Stimulated activated CD4-positive, alpha-beta T cell treated with anti-CD3 and anti-CD28 coated beads, Interleukin-12 subunit alpha, Interleukin-12 subunit beta, amount 100 ng/mL, for 48 hours (primary cell): ENCODE measurements at regions not wholly inside any gene's neighbourhood (a gene's known extent, or its start where the extent isn't known, plus 50 kb on each side); places are given as distances from the start of the nearest gene placed in this dataset.
"Not testable (repeated sequence)": the region's sequence is repeated elsewhere in the genome, so short reads cannot be mapped to it uniquely, and the experiment has no call there.

ENCODE experiments used
- DNase-seq, 3 donors: peaks; one replicate each; pipeline ENCODE4 v3.0.0-alpha.2; 2020; ENCODE audit warnings: low read depth in 2 of 3, low spot score in 1 of 3

DNA sequence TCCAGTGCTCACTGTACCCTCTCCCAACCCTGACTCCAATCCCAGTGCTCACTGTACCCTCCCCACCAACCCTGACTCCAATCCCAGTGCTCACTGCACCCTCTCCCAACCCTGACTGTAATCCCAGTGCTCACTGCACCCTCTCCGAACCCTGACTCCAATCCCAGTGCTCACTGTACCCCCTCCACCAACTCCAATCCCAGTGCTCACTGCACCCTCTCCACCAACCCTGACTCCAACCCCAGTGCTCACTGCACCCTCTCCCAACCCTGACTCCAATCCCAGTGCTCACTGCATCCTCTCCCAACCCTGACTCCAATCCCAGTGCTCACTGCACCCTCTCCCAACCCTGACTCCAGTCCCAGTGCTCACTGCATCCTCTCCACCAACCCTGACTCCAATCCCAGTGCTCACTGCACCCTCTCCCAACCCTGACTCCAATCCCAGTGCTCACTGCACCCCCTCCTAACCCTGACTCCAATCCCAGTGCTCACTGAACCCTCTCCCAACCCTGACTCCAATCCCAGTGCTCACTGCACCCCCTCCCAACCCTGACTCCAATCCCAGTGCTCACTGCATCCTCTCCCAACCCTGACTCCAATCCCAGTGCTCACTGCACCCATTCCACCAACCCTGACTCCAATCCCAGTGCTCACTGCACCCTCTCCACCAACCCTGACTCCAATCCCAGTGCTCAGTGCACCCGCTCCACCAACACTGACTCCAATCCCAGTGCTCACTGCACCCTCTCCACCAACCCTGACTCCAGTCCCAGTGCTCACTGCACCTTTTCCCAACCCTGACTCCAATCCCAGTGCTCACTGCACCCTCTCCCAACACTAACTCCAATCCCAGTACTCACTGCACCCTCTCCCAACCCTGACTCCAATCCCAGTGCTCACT is 136.3 kb upstream of the ZNF618 start:
- not testable (repeated sequence) for DNase-seq

DNA sequence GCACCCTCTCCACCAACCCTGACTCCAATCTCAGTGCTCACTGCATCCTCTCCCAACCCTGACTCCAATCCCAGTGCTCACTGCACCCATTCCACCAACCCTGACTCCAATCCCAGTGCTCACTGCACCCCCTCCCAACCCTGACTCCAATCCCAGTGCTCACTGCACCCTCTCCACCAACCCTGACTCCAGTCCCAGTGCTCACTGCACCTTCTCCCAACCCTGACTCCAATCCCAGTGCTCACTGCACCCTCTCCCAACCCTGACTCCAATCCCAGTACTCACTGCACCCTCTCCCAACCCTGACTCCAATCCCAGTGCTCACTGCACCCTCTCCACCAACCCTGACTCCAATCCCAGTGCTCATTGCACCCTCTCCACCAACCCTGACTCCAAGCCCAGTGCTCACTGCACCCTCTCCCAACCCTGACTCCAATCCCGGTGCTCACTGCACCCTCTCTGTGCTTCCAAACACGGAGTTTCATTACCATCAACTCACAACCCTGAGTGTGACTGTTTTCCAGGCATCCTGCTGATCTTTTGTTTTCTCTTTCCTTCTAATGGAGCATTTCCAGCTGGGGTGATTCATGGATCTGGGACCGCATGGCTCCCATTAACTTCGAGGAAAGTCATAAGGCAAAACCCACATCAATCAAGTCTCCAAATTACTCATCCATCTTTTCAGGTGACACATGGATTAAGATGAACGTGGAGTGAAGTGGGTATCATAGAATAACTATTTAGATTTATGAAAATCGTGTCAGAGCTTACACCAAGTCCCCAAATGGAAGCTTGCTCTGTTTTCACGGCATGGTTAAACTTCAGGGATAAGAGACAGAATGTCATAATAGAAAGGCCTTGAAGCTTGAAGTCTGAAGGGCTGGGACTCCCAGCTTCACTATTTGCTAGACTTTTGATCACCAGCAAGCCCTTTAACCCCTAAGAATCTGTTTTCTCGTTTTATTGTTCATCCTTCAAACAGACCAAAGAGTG is 135.3 kb upstream of the ZNF618 start:
- not testable (repeated sequence) for DNase-seq

DNA sequence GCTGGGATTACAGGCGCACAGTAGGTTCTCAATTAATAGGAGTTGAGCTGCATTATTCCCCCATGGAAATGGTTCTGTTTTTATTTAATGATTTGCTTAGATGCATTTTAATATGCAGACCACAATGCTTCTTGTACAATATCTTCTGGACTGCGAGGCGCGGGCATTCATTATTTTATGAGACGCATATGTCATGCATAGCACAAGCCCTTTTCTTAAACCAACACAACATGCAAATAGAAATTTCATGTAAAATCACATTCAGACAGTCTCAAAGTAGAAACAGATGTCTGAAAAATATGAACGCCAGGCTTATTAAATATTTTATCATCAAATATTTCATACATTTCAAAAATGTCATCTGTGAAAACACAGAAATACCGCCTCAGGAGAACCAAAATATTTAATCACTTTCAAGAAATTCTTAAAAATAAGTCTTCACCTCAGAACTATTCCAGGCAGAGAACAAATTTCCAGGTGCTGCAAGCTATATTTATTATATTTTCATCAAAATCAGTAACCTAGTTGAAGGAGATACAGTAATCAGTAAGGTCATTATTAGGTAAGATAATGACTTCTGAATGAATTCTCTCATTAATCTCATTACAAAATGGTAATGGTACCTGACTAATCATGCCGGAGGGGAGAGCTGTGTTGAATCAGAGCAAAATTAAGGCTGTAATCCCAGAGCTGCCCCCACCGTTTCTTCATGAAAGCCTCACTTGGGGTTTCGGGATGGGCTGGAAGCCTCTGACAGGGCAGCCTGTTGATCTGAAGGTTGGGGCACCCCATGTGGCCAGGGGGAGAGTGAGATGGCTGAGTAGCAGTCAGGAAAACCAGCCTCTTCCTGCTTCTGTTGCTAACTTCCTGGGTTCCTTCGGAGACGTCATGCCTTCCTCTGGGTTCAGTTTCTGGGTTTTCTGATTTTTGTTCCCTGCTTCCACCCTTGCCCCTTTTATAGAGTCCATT is 133.9 kb upstream of the ZNF618 start:
- no peak for DNase-seq

DNA sequence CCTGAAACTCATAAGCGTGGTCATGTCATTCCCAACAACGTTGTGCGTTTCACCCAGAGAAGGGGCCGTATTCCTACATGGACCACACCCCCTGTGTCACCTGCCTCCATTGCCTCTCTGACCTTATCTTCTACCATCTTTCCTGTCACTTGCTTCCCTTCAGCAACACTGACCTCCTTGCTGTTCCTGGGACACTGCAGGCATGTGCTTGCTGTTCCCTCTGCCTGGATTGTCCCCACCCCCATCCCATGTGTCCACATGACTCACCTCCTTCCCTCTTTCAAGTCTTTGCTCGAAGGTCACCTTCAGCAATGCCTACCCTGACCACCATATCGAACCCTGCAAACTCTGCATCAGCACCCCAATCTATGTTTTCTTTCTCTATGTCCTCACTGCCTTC is 133.2 kb upstream of the ZNF618 start:
- DNase-seq = no peak

DNA sequence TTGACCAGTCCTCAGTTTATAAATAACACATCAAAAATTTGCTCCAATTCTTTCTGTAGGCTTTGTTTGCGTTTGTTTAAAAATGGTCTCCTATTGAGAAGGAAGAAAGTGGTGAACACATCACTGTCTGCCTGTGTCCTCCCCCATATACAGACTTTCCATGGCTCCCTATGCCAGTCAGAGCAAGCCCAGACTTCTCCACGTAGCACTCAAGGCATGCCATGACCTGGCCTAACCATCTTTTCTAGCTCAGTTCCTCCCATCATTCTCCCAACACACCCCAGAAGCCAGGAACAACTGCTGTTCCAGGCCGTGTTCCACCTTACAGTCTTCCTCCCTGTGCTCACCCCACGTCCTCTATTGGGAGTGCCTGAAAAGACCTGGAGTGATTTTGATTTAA is 129.6 kb upstream of the ZNF618 start:
- no peak for DNase-seq

DNA sequence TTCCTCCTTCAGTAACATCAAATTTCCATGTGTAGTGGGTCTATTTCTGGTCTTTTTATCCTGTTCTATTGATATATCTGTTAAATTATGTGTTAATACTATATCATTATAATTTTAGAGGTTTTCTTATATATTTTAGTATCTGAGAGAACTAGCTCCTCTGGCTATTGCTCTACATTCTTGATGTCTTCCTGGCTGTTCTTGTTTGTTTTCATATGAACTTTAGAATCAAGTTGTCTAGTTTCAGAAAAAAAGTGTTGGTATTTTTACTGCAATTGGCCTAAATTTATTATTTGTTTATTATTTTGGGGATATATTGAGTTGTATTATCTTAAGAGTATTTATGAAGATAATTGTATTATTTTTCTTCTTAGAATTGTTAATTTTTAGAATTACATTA is 128.0 kb upstream of the ZNF618 start:
- no peak for DNase-seq

DNA sequence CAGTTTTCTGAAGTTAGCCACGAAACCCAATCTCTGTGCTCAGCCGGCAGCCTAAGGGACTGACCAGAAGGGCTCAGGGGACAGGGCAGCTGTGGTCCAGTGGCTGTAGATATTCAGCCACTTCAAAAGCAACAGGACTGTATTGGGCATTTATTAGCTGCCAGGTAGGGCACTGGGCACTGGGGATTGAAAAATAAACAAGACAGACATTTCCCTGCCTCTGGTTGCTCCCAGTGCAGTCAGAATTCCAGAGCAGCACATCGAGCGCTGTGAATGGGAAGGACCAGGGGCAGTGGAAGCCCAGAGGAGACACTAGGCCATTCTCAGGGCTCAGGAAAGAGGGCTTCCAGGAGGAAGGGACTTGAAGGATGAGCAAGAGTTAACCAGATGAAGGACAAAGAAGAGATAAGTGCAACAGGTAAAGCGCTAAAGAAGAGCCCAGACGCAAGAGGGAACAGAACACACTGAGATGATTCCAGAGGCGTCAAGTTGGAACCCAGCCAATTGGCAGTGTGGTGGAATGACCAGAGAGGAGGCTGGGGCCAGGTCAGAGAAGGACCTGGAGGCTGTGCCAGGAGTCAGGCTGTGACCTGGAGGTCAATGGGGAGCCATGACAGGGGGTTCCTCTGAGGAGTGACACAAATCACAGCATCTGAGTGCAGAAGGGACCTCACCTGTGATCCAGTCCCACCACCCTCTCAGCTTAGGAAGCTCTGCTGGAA is 122.5 kb upstream of the ZNF618 start:
- DNase-seq = no peak

DNA sequence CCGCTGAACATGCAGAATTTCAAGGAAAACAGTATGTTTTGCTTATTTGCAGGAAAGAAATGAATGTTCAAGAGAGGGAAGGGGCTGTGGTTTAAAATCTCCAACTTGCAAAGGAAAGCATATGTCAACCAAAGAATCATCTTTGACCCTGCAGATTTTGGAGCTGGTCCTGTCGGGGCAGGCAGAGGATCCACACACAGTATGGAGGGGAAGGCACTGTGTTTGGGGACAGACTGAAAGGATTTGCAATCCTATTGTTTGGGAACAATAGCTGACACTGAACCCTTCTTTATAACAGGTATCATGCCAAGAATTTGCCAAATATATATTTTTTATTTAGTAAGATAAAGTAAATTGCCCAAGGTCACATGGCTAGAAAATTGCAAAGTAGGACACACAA is 121.4 kb upstream of the ZNF618 start:
- no peak for DNase-seq

DNA sequence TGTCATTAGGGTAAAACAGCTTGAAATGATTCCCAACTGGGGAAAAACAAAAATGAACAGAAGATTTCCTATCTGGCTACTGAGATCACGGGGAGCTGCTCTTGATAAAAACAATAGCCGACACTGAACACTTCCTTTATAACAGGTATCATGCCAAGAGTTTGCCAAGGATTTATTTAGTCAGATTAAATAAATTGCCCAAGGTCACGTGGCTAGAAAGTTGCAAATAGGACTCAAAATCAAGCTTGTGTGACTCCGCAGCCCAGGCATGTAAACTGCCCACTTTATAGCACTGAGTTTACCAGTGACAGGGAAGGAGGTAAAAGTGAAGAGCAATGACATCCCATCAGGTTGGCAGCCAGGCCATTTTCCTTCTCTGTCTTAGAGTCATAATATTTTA is 120.7 kb upstream of the ZNF618 start:
- no peak for DNase-seq

DNA sequence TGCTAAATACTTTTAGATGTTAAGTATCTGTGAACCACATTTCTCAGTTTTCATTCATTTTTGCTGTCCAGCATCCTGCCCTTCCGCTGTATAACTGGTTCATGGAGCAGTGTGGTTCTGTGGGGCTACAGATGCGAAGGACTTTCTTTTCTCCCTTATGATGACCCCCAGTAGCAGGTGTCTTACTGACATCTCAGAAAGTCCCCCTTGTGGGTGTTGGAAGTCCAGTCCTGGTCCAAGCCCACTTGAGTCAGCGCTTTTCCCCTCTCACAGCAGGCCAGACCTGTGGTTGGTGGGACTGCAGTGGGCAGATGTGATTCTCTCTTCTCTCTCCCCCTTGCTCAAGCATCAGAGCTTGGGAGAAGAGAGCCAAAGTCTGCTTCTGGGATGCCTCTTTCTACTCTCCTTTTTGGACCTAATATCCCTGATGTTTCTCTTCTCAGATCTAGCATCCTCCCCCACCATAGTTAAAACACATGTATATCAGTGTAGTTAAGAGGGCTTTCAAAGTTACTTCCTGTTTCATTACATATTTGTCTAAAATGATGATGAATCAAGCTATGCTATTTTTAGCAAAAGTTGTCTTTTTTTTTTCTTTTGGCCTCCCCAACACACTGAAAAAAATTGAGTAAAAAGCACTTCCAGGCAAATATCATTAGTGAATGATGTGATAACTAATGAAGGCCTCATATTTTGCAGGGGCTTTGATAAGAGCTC is 119.5 kb upstream of the ZNF618 start:
- no peak for DNase-seq

DNA sequence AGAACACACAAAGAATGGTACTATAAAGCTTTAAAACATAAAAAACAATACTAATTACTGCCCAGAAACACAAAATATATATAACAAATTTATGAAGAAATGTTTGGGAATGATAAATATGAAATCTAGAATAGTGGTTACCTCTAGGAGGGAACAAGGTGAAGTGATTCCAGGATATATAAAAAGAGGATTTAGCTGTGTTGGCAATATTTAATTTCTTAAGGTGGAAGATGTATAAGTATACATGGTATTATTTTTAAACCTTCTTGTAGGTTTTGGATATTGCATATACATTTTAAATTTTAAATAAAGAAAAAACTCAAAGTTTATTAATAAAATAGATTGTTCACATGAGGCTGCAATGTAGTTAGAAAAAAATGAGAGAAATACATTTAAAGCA is 112.7 kb upstream of the ZNF618 start:
- no peak for DNase-seq

DNA sequence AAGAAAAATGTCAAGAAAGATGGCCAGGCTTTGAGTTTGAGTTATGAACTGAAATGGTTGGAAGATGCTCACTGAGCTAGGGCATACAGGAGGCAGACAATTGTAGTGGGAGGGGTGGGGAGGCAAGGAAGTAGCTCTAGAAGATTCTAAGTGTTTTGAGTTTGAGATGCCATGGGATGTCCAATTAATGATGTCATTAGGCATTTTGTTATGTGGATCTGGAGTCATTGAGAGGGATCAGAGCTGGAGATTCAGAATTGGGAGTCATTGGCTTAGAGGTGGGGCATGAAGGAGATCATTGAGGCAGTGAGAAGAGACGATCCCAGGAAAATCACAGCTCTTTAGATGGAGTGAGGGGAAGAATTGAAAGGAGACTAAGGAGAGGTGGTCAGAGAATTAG is 111.5 kb upstream of the ZNF618 start:
- DNase-seq = no peak

DNA sequence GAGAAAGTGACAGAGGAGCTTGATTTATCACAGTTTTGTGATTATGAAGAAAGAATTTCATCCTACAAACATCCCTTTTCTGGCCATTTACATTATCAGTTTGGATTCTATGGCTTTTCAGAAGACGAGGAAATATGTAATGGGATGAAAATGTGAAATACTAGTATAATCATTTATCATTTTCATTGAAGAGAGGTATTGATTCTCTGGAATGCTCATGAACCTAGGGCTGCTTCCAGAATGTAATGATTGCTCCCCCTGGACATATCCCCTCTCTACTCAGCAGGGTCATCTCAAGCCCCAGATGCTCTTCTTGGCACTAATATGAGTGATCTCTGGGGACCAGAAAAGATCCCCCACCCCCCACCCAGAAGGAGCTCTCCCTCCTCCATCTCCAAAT is 106.7 kb upstream of the ZNF618 start:
- DNase-seq = no peak

DNA sequence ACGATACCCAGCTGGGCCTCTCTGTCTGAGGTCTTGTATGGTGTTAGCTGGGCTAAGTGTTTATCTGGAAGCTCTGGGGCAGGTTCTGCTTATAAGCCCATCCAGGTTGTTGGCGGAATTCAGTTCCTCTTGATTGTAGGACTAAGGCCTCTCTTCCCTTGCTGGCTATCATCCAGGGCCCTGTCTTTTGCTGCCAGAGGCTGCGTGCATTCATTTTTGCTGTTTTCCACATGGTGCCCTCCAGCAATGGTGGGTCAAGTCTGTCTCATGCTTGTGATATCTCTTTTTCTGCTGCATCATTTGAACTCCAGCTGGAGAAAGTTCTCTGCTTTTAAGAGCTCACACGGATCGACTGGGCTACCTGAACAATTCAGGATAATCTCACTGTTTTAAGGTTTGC is 105.7 kb upstream of the ZNF618 start:
- DNase-seq = no peak

DNA sequence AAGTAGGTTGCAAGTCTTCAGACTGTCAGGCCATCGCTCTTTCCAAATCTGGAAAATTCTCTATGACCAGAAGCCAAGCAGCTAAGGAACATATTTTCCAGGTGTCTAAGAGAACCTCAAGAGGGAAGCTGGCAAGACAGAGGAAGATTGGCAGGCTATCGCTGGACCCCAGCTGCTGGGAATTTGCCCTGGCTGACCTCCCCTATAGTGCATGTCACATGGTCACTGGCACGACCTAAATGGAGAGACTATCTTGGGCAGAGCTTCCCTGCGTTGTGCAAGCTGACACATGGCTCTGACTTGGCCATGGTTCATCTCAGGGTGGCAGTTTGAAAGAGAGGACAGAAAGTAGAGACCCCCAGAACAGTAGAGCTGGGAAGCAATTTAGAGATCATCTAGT is 104.9 kb upstream of the ZNF618 start:
- DNase-seq = no peak

DNA sequence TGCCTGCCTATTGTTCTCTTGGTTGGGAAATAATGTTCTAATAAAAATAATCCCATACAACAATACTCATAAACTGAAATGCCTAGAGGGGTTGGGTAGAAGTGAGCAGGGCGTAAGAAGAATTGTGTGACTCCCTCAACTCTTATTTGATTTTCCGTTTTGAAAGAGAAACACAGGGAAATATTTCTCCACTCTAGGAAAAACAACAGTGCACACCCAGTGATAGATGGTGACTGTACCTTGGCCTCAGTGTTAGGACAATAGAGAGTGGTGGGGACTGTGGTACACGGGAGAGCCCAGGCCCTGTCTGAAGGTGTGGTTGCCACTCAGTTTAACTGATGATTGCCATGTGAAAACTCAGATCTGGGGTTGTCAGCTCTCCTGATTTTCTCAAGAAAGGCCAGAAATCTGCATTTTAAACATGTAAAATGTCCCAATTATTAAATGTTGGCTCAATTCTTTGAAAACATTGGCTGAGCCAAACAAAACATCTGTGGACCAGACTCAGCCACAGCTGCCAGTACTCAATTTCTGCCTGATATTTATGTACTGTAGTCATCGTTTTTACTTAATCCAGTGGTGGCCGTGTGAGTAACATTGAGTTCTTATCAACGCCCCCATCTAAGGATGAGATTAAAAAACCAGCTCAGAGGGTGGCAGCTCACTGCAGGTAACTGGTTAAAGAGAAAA is 103.8 kb upstream of the ZNF618 start:
- DNase-seq = no peak

DNA sequence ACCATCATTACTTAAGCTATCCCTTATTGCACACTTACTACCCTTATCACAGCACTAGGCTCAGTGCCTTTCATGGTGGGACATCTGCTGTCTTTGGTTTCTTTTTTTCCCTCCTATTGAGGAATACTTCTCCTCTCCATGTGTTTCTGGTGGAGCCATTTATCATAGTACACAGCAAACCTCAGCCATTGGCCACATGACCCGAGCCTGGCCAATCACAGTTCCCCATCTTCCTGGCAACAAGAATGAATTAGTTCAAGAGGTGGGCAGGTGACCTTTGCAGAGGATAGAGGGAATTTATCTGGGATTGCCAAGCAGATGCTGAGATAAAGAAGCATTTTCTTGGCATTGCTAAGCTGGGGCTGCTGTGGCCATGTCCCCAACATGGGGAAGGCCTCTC is 101.1 kb upstream of the ZNF618 start:
- no peak for DNase-seq

DNA sequence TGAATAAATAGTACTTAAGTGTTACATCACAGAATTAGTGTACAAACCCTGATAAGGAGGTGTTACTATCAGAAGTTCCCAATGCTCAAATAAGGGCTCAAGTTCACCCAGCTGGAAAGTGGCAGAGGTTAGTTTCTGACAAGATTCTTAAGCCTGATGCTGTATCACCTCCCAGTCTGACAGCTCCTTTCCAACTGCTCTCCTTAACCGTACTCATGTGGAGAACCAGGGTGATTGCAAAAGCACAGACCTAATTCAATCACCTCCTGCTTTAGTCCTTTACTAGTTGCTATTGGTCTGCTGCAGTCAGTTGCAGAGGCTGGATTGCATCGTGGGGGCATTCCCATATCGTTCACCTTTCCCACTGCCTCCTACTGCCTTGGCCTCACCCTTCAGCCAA is 100.4 kb upstream of the ZNF618 start:
- no peak for DNase-seq

DNA sequence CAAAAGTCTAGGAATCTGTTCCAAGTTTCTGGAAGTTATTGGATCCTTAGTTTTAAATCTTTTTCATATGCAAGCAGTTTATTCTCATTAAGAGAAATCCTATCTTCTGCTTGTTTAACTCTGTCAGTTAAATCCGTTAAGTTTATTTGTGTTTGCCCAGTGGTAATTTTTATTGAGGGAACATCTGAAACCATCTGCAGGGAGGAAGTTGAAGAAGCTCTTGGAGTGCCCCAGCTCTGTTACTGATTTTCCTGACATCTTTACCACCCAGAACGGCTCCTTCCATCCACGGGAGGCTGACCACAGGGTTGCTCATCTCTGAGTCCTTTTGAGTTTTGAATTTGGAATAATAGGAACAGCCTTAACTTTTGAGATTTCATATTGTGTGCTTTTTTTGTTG is 99.9 kb upstream of the ZNF618 start:
- no peak for DNase-seq
